Panc1 (cell line): ENCODE measurements at regions not wholly inside any gene's neighbourhood (a gene's known extent, or its start where the extent isn't known, plus 50 kb on each side); places are given as distances from the start of the nearest gene placed in this dataset.

Source experiments
- ATAC-seq: fragments of 200-7000 bp; cut with Tn5 transposase; 2 replicates; pipeline ENCODE4 v1.9.1; 2020; ENCODE audit warnings: mild to moderate bottlenecking, moderate library complexity
- BruUV-seq: library from RNA; stranded (reverse); fragments of 400-500 nt; replicated peaks from 2 replicates; lab custom pipeline; 2021; lab: Mats Ljungman, UMichigan
- CTCF ChIA-PET: fragments of 300-600 bp; sonication (Branson Sonifier 250); formaldehyde crosslinking; loops from one replicate; lab custom pipeline; 2022; ENCODE audit warnings: antibody characterized with exemption; lab: Charles Lee
- POLR2A ChIA-PET: fragments of 300-600 bp; sonication (Branson Sonifier 250); formaldehyde crosslinking; loops from one replicate; lab custom pipeline; 2022; ENCODE audit warnings: antibody characterized with exemption; lab: Charles Lee
- DNase-seq: peaks from one replicate; pipeline ENCODE4 v3.0.0-alpha.2; 2010; ENCODE audit warnings: low read depth, low spot score
- H3K27ac ChIP-seq: 2 replicates; pipeline ENCODE4 v1.5.1; 2011; ENCODE audit warnings: mild to moderate bottlenecking, low read length, inconsistent platforms
- H3K27me3 ChIP-seq: fragments of 200-500 bp; sonication (Bioruptor generic); 2 replicates; pipeline ENCODE4 v1.6.0; 2014; ENCODE audit warnings: low read length, inconsistent platforms; ENCODE audit not compliant: control insufficient read depth, insufficient read depth
- H3K36me3 ChIP-seq: fragments of 200-500 bp; sonication (Bioruptor generic); 2 replicates; pipeline ENCODE4 v1.5.1; 2014; ENCODE audit warnings: inconsistent platforms, mild to moderate bottlenecking, low read length, moderate library complexity; ENCODE audit not compliant: control insufficient read depth, insufficient read depth
- H3K4me1 ChIP-seq: 2 replicates; pipeline ENCODE4 v1.5.1; 2011; ENCODE audit warnings: inconsistent platforms, mild to moderate bottlenecking, low read length, moderate library complexity; ENCODE audit not compliant: control insufficient read depth, insufficient read depth
- H3K4me3 ChIP-seq, 2 experiments: 2 replicates each; pipeline ENCODE4 v1.5.1; 2011 to 2012; ENCODE audit warnings: low read depth in 2 of 2, low read length in 2 of 2, mild to moderate bottlenecking in 2 of 2, inconsistent platforms in 1 of 2, moderate library complexity in 1 of 2
- H3K9me3 ChIP-seq: fragments of 200-500 bp; sonication (Bioruptor generic); 2 replicates; pipeline ENCODE4 v1.5.1; 2014; ENCODE audit warnings: low read depth, mild to moderate bottlenecking, inconsistent platforms, low read length, moderate library complexity; ENCODE audit not compliant: control insufficient read depth, insufficient read depth
- POLR2AphosphoS5 ChIP-seq: IDR thresholded peaks from 2 replicates; pipeline ENCODE4 v1.6.1; 2012; ENCODE audit warnings: mild to moderate bottlenecking, low read depth, low read length, moderate library complexity
- REST ChIP-seq, 2 experiments: IDR thresholded peaks; 2 replicates each; pipeline ENCODE4 v1.6.1; 2011 to 2012; ENCODE audit warnings: low read depth in 2 of 2, control low read depth in 1 of 2, low read length in 1 of 2, mild to moderate bottlenecking in 1 of 2, moderate library complexity in 1 of 2; ENCODE audit not compliant: insufficient read depth in 1 of 2
- SIN3A ChIP-seq: IDR thresholded peaks from 2 replicates; pipeline ENCODE4 v1.6.1; 2012; ENCODE audit warnings: low read depth, mild to moderate bottlenecking, low read length, moderate library complexity, borderline replicate concordance; ENCODE audit not compliant: insufficient read depth
- TCF7L2 ChIP-seq: IDR thresholded peaks from 2 replicates; pipeline ENCODE4 v1.6.1; 2011; ENCODE audit warnings: mild to moderate bottlenecking, low read depth, low read length, inconsistent platforms
- in situ Hi-C: cut with HindIII; loops from 2 replicates; pipeline ENCODE4 v1.10.0; 2016; ENCODE audit warnings: low sequenced_read_pairs, low pct_unique_long_range_greater_than_20kb
- intact Hi-C: fragments of 100-400 bp; cut with micrococcal nuclease; formaldehyde crosslinking; loops from one replicate; pipeline ENCODE4 v1.10.0; 2022; ENCODE audit not compliant: unreplicated experiment
- TF ChIP-seq, protein P1 (sequence below): fragments of 450-650 bp; IDR thresholded peaks from 2 replicates; pipeline ENCODE4 v1.5.1; 2017; ENCODE audit warnings: mild to moderate bottlenecking

DNA sequence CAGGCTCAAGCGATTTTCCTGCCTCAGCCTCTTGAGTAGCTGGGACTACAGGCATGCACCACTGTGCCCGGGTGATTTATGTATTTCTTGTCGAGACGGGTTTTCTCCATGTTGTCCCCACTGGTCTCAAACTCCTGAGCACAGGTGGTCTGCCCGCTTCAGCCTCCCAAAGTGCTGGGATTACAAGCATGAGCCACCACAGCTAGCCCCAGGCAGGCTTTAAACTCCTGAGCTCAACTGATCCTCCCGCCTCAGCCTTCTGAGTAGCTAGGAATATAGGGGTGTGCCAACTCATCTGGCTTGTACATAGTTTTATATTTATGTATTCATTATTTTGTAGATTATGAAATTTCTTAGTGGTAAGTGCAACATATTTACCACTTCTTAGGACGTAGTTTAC, 198.8 kb upstream of the MCTP2 start:
- no peaks in the 10 kb centered on the region for H3K27me3 ChIP-seq
- H3K36me3 ChIP-seq = no peaks in the 10 kb centered on the region
- TF ChIP-seq TCF7L2 (no peak), REST (IDR thresholded peaks at IDR 0.05; ENCODE audit: insufficient read depth in 1 of 2, low read depth in 2 of 2, low read length in 1 of 2) (no peak), SIN3A (no peak), POLR2AphosphoS5 (no peak)
- TF ChIP-seq, protein P1, sequence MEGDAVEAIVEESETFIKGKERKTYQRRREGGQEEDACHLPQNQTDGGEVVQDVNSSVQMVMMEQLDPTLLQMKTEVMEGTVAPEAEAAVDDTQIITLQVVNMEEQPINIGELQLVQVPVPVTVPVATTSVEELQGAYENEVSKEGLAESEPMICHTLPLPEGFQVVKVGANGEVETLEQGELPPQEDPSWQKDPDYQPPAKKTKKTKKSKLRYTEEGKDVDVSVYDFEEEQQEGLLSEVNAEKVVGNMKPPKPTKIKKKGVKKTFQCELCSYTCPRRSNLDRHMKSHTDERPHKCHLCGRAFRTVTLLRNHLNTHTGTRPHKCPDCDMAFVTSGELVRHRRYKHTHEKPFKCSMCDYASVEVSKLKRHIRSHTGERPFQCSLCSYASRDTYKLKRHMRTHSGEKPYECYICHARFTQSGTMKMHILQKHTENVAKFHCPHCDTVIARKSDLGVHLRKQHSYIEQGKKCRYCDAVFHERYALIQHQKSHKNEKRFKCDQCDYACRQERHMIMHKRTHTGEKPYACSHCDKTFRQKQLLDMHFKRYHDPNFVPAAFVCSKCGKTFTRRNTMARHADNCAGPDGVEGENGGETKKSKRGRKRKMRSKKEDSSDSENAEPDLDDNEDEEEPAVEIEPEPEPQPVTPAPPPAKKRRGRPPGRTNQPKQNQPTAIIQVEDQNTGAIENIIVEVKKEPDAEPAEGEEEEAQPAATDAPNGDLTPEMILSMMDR = no peak
- BruUV-seq = no TSS peak
- intact Hi-C loops = no loop called here
- in situ Hi-C loops = no loop called here
- no peaks in the 10 kb centered on the region for H3K4me1 ChIP-seq
- H3K9me3 ChIP-seq = no peaks in the 10 kb centered on the region
- H3K4me3 ChIP-seq = no peak overlapping the region
- DNase-seq (no peak), ATAC-seq (no peak)
- no peak overlapping the region for H3K27ac ChIP-seq
- CTCF ChIA-PET = no interaction called here
- POLR2A ChIA-PET = no interaction called here

DNA sequence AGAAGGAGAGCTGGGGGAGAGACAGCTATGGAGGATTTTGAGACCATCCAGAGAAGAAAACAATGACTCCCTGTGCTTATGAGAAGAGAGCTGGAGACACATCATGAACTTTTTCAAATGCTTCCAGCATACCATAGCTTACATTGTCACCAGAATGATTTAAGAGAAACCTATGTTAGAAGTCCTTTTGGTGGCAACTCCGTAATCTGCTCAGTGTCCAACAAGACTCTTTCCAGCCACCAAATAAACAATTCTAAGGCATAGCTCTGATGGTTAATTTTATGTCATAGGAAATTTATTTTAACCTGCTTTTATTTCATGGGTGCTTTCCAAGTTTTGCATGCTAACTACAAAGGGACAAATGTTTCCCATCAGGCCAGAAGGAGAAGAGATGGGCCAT, 200.3 kb upstream of the MCTP2 start:
- POLR2A ChIA-PET = no interaction called here
- ATAC-seq = no peak
- TF ChIP-seq SIN3A (no peak), POLR2AphosphoS5 (no peak)
- H3K27ac ChIP-seq = no peak overlapping the region
- in situ Hi-C loops (no loop called here), intact Hi-C loops (no loop called here)
- no peaks in the 10 kb centered on the region for H3K9me3 ChIP-seq
- no peaks in the 10 kb centered on the region for H3K36me3 ChIP-seq
- CTCF ChIA-PET = no interaction called here
- BruUV-seq = no TSS peak
- H3K4me3 ChIP-seq = no peak overlapping the region
- no peaks in the 10 kb centered on the region for H3K4me1 ChIP-seq
- DNase-seq = no peak
- H3K27me3 ChIP-seq = no peaks in the 10 kb centered on the region

GRCh38 chr15:94029495-94029894, 201.9 kb upstream of the MCTP2 start:
- TF ChIP-seq REST (IDR thresholded peaks at IDR 0.05; ENCODE audit: insufficient read depth in 1 of 2, low read depth in 2 of 2, low read length in 1 of 2) (no peak), POLR2AphosphoS5 (no peak)
- TF ChIP-seq, protein P1 = no peak
- CTCF ChIA-PET = no interaction called here
- in situ Hi-C loops = no loop called here
- no peak for ATAC-seq
- Histone ChIP-seq H3K9me3 (no peaks in the 10 kb centered on the region), H3K27me3 (no peaks in the 10 kb centered on the region), H3K36me3 (no peaks in the 10 kb centered on the region), H3K4me3 (no peak overlapping the region), H3K4me1 (no peaks in the 10 kb centered on the region), H3K27ac (no peak overlapping the region)
- POLR2A ChIA-PET = no interaction called here
- intact Hi-C loops = no loop called here
- BruUV-seq = no TSS peak
- DNase-seq = no peak
